HCT116 (cell line): ENCODE measurements at regions not wholly inside any gene's neighbourhood (a gene's known extent, or its start where the extent isn't known, plus 50 kb on each side); places are given as distances from the start of the nearest gene placed in this dataset.

Experiments used
- EZH2 ChIP-seq: fragments of 200-600 bp; sonication (generic); IDR thresholded peaks from 2 replicates; pipeline ENCODE4 v1.6.1; 2017; ENCODE audit warnings: antibody characterized with exemption, mixed run types
- EZH2phosphoT487 ChIP-seq: fragments of 200-600 bp; IDR thresholded peaks from 2 replicates; pipeline ENCODE4 v1.6.1; 2018; ENCODE audit warnings: antibody characterized with exemption, borderline replicate concordance
- JUND ChIP-seq: IDR thresholded peaks from 2 replicates; pipeline ENCODE4 v1.6.1; 2012
- POLR2A ChIP-seq: IDR thresholded peaks from 2 replicates; pipeline ENCODE4 v1.7.0; 2011; ENCODE audit warnings: borderline replicate concordance; ENCODE audit not compliant: insufficient read depth, insufficient read length; ENCODE audit errors: extremely low read depth
- RAD21 ChIP-seq: IDR thresholded peaks from 2 replicates; pipeline ENCODE4 v1.6.1; 2012; ENCODE audit warnings: low read depth, mild to moderate bottlenecking
- SRF ChIP-seq: IDR thresholded peaks from 2 replicates; pipeline ENCODE4 v1.6.1; 2012; ENCODE audit warnings: low read depth
- ZFX ChIP-seq: fragments of 450-650 bp; IDR thresholded peaks from 2 replicates; pipeline ENCODE4 v1.6.1; 2017
- TF ChIP-seq, protein P1 (sequence below), 3 experiments: fragments of 200-600 bp in 1 of 3; sonication (generic) in 1 of 3; IDR thresholded peaks in 2 of 3; conservative IDR thresholded peaks in 1 of 3; 2 replicates each; pipeline ENCODE4 v1.5.1; 2012 to 2017; ENCODE audit warnings: low read depth in 2 of 3, low read length in 2 of 3, antibody characterized with exemption in 1 of 3, borderline replicate concordance in 1 of 3, control low read depth in 1 of 3, mild to moderate bottlenecking in 1 of 3, mixed read lengths in 1 of 3, mixed run types in 1 of 3, moderate library complexity in 1 of 3; ENCODE audit not compliant: insufficient read depth in 1 of 3
- TF ChIP-seq, protein P2 (sequence below): IDR thresholded peaks from 2 replicates; pipeline ENCODE4 v1.6.1; 2012; ENCODE audit warnings: low read depth
- TF ChIP-seq, protein P3 (sequence below): IDR thresholded peaks from 2 replicates; pipeline ENCODE4 v1.6.1; 2012

DNA sequence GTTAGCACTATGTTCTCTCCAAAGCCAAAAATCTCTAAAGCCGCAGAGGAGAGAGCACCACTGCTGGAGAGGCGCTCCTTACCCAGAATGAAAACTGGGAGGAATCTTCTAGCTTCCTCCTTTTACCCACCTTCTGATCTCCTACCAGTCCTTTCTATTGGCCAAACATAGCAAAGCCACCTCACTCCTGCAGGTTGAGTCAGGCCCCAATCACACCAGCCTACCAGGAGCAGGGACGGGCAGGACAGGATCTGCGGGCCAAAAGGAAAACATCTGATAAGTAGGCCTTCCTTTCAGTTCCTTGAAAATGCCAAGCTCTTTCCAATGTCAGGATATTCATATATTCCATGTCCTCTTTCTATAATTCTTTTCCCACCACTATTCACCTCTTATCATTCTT, 197.7 kb upstream of the CNOT2 start:
- TF ChIP-seq, protein P1, sequence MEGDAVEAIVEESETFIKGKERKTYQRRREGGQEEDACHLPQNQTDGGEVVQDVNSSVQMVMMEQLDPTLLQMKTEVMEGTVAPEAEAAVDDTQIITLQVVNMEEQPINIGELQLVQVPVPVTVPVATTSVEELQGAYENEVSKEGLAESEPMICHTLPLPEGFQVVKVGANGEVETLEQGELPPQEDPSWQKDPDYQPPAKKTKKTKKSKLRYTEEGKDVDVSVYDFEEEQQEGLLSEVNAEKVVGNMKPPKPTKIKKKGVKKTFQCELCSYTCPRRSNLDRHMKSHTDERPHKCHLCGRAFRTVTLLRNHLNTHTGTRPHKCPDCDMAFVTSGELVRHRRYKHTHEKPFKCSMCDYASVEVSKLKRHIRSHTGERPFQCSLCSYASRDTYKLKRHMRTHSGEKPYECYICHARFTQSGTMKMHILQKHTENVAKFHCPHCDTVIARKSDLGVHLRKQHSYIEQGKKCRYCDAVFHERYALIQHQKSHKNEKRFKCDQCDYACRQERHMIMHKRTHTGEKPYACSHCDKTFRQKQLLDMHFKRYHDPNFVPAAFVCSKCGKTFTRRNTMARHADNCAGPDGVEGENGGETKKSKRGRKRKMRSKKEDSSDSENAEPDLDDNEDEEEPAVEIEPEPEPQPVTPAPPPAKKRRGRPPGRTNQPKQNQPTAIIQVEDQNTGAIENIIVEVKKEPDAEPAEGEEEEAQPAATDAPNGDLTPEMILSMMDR (IDR thresholded peaks at IDR 0.05 in 2 of 3, conservative IDR thresholded peaks at IDR 0.05 in 1 of 3; ENCODE audit: borderline replicate concordance in 1 of 3, insufficient read depth in 1 of 3, low read depth in 2 of 3, low read length in 2 of 3), result no peak
- no peak for TF ChIP-seq ZFX
- no peak for TF ChIP-seq EZH2phosphoT487
- TF ChIP-seq, protein P2, sequence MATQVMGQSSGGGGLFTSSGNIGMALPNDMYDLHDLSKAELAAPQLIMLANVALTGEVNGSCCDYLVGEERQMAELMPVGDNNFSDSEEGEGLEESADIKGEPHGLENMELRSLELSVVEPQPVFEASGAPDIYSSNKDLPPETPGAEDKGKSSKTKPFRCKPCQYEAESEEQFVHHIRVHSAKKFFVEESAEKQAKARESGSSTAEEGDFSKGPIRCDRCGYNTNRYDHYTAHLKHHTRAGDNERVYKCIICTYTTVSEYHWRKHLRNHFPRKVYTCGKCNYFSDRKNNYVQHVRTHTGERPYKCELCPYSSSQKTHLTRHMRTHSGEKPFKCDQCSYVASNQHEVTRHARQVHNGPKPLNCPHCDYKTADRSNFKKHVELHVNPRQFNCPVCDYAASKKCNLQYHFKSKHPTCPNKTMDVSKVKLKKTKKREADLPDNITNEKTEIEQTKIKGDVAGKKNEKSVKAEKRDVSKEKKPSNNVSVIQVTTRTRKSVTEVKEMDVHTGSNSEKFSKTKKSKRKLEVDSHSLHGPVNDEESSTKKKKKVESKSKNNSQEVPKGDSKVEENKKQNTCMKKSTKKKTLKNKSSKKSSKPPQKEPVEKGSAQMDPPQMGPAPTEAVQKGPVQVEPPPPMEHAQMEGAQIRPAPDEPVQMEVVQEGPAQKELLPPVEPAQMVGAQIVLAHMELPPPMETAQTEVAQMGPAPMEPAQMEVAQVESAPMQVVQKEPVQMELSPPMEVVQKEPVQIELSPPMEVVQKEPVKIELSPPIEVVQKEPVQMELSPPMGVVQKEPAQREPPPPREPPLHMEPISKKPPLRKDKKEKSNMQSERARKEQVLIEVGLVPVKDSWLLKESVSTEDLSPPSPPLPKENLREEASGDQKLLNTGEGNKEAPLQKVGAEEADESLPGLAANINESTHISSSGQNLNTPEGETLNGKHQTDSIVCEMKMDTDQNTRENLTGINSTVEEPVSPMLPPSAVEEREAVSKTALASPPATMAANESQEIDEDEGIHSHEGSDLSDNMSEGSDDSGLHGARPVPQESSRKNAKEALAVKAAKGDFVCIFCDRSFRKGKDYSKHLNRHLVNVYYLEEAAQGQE, result no peak
- TF ChIP-seq, protein P3, sequence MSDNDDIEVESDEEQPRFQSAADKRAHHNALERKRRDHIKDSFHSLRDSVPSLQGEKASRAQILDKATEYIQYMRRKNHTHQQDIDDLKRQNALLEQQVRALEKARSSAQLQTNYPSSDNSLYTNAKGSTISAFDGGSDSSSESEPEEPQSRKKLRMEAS, result no peak
- no peak for TF ChIP-seq SRF
- no peak for TF ChIP-seq JUND
- no peak for TF ChIP-seq POLR2A
- no peak for TF ChIP-seq RAD21
- no peak for TF ChIP-seq EZH2
